C4-2B (cell line): ENCODE measurements at regions not wholly inside any gene's neighbourhood (a gene's known extent, or its start where the extent isn't known, plus 50 kb on each side); places are given as distances from the start of the nearest gene placed in this dataset.

Source experiments
- H3K27ac ChIP-seq: fragments of 450-650 bp; 2 replicates; pipeline ENCODE4 v1.5.1; 2017
- ZFX ChIP-seq: fragments of 450-650 bp; IDR thresholded peaks from 2 replicates; pipeline ENCODE4 v1.6.1; 2017
- TF ChIP-seq, protein P1 (sequence below): fragments of 450-650 bp; conservative IDR thresholded peaks from 2 replicates; pipeline ENCODE4 v1.5.1; 2017; ENCODE audit warnings: mild to moderate bottlenecking

GRCh38 chr15:56519000-56519399 is 54.1 kb upstream of the MNS1 start:
- no peak overlapping the region for H3K27ac ChIP-seq
- TF ChIP-seq, protein P1, sequence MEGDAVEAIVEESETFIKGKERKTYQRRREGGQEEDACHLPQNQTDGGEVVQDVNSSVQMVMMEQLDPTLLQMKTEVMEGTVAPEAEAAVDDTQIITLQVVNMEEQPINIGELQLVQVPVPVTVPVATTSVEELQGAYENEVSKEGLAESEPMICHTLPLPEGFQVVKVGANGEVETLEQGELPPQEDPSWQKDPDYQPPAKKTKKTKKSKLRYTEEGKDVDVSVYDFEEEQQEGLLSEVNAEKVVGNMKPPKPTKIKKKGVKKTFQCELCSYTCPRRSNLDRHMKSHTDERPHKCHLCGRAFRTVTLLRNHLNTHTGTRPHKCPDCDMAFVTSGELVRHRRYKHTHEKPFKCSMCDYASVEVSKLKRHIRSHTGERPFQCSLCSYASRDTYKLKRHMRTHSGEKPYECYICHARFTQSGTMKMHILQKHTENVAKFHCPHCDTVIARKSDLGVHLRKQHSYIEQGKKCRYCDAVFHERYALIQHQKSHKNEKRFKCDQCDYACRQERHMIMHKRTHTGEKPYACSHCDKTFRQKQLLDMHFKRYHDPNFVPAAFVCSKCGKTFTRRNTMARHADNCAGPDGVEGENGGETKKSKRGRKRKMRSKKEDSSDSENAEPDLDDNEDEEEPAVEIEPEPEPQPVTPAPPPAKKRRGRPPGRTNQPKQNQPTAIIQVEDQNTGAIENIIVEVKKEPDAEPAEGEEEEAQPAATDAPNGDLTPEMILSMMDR: no peak
- TF ChIP-seq ZFX: no peak
